Transverse colon (tissue), 4 donors: ENCODE measurements at regions not wholly inside any gene's neighbourhood (a gene's known extent, or its start where the extent isn't known, plus 50 kb on each side); places are given as distances from the start of the nearest gene placed in this dataset.

Experiments used
- POLR2A ChIP-seq: fragments of 450-650 bp; IDR thresholded peaks from one replicate; pipeline ENCODE4 v1.6.1; 2016; ENCODE audit warnings: antibody characterized with exemption, mild to moderate bottlenecking, moderate library complexity
- POLR2AphosphoS5 ChIP-seq, 3 donors: sonication (generic); formaldehyde crosslinking; IDR thresholded peaks; one replicate each; pipeline ENCODE4 v1.6.1; 2016; ENCODE audit warnings: antibody characterized with exemption in 3 of 3
- TF ChIP-seq, protein P1 (sequence below), 5 experiments: fragments of 200-600 bp in 3 of 5; fragments of 450-650 bp in 2 of 5; sonication (generic) in 3 of 5; IDR thresholded peaks; 1 replicate in 2 of 5; 2 replicates in 3 of 5; pipeline ENCODE4 v1.5.1; 2016 to 2017; ENCODE audit warnings: antibody characterized with exemption in 5 of 5, inconsistent platforms in 3 of 5, mild to moderate bottlenecking in 2 of 5, moderate library complexity in 1 of 5

DNA sequence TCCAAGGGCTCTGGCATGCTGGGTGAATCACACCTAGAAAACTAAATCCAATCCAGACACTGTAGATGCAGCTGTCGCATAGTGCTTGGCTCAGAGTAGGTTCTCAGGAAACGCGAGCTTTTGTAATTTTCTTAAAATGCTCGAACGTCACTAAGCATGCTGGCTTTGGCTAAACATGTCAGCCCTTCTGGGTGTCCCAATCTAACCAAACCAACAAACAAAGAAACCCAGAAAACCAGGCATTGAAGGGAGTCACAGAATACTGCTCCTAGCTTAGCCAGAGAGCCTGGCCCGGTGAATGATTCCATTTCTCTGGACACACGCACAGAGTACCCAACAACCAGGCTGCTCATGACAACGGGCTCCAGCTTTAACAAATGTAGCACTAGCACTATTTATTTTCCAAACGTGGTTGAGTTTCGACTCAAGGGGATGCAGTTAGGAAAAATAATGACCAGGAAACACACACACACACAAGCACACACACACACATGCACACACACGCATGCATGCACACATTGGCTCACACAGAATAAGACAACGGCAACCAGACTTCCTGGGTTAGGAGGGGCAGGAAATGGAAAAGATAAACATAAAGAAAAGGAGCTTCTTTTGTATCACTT, 492.6 kb downstream of the MIAT start:
- no peak for TF ChIP-seq POLR2A
- TF ChIP-seq, protein P1, sequence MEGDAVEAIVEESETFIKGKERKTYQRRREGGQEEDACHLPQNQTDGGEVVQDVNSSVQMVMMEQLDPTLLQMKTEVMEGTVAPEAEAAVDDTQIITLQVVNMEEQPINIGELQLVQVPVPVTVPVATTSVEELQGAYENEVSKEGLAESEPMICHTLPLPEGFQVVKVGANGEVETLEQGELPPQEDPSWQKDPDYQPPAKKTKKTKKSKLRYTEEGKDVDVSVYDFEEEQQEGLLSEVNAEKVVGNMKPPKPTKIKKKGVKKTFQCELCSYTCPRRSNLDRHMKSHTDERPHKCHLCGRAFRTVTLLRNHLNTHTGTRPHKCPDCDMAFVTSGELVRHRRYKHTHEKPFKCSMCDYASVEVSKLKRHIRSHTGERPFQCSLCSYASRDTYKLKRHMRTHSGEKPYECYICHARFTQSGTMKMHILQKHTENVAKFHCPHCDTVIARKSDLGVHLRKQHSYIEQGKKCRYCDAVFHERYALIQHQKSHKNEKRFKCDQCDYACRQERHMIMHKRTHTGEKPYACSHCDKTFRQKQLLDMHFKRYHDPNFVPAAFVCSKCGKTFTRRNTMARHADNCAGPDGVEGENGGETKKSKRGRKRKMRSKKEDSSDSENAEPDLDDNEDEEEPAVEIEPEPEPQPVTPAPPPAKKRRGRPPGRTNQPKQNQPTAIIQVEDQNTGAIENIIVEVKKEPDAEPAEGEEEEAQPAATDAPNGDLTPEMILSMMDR (IDR thresholded peaks at IDR 0.05): no peak
- TF ChIP-seq POLR2AphosphoS5 (IDR thresholded peaks at IDR 0.05): no peak
